HG02885 (cell line): ENCODE measurements at regions not wholly inside any gene's neighbourhood (a gene's known extent, or its start where the extent isn't known, plus 50 kb on each side); places are given as distances from the start of the nearest gene placed in this dataset.

Experiments used
- ATAC-seq: cut with Tn5 transposase; IDR thresholded peaks from one replicate; pipeline ENCODE4 v1.9.1; 2021; ENCODE audit warnings: mild to moderate bottlenecking; ENCODE audit not compliant: unreplicated experiment, poor library complexity

- ATAC-seq = no peak
These were observed 218.8 kb downstream of the TMEM167A start for GRCh38 chr5:82858151-82859025.

- no peak for ATAC-seq
These were observed 221.2 kb downstream of the TMEM167A start for GRCh38 chr5:82855893-82856550.

GRCh38 chr5:82854956-82855355 lies 222.2 kb downstream of the TMEM167A start:
- ATAC-seq = no peak

GRCh38 chr5:82851471-82851870 lies 225.7 kb downstream of the TMEM167A start:
- ATAC-seq = no peak

GRCh38 chr5:82850393-82850792 lies 226.8 kb downstream of the TMEM167A start:
- ATAC-seq = no peak

GRCh38 chr5:82849885-82850284 lies 227.3 kb downstream of the TMEM167A start:
- no peak for ATAC-seq

GRCh38 chr5:82847562-82847961 lies 229.6 kb downstream of the TMEM167A start:
- no peak for ATAC-seq

- ATAC-seq = no peak
These were observed 237.3 kb downstream of the TMEM167A start for GRCh38 chr5:82839881-82840280.

- no peak for ATAC-seq
These were observed 241.7 kb downstream of the TMEM167A start for GRCh38 chr5:82835488-82835887.

GRCh38 chr5:82834151-82834550 lies 243.0 kb downstream of the TMEM167A start:
- no peak for ATAC-seq

GRCh38 chr5:82833277-82833676 lies 243.9 kb downstream of the TMEM167A start:
- ATAC-seq = no peak

- no peak for ATAC-seq
These were observed 244.7 kb downstream of the TMEM167A start for GRCh38 chr5:82832445-82832844.

GRCh38 chr5:82828211-82828610 lies 249.0 kb downstream of the TMEM167A start:
- ATAC-seq = no peak

- no peak for ATAC-seq
These were observed 249.5 kb downstream of the TMEM167A start for GRCh38 chr5:82827651-82828050.

GRCh38 chr5:82822634-82822927 lies 254.6 kb downstream of the TMEM167A start:
- ATAC-seq = no peak

GRCh38 chr5:82821846-82822633 lies 255.2 kb downstream of the TMEM167A start:
- no peak for ATAC-seq

- peak; percentile 69 for ATAC-seq
These were observed 256.0 kb downstream of the TMEM167A start for GRCh38 chr5:82820961-82821845.

GRCh38 chr5:82820188-82820587 lies 257.0 kb downstream of the TMEM167A start:
- ATAC-seq = peak; percentile 3

- ATAC-seq = peak; percentile 26
These were observed 259.1 kb downstream of the TMEM167A start for GRCh38 chr5:82817897-82818676.
